ENCODE measurements at regions not wholly inside any gene's neighbourhood (a gene's known extent, or its start where the extent isn't known, plus 50 kb on each side); places are given as distances from the start of the nearest gene placed in this dataset.

- Histone ChIP-seq H3K27me3 (ENCODE audit: control insufficient read depth, insufficient read depth, low read length) (no peaks in the 10 kb centered on the region), H3K9me3 (ENCODE audit: control insufficient read depth, insufficient read depth, low read depth, low read length) (no peaks in the 10 kb centered on the region), H3K36me3 (ENCODE audit: control insufficient read depth, insufficient read depth, low read length) (no peaks in the 10 kb centered on the region), H3K27ac (ENCODE audit: low read length) (no peak overlapping the region), H3K4me1 (ENCODE audit: control insufficient read depth, insufficient read depth, low read length) (peaks cover 3% of the 10 kb centered on the region; the same call in 1 of the 2 replicates), H3K4me3 (ENCODE audit: low read depth in 2 of 2, low read length in 2 of 2) (no peak overlapping the region)
- no TSS peak for BruUV-seq (replicated peaks)
- ChIA-PET POLR2A (no interaction called here), CTCF (no interaction called here)
- ATAC-seq (no peak), DNase-seq (ENCODE audit: low read depth, low spot score) (no peak)
- intact Hi-C loops (cut with micrococcal nuclease; ENCODE audit: unreplicated experiment), result no loop called here
- in situ Hi-C loops (cut with HindIII; ENCODE audit: low pct_unique_long_range_greater_than_20kb, low sequenced_read_pairs), result no loop called here
- TF ChIP-seq POLR2AphosphoS5 (IDR thresholded peaks at IDR 0.05; ENCODE audit: low read depth, low read length), result no peak
- TF ChIP-seq TCF7L2 (IDR thresholded peaks at IDR 0.05; ENCODE audit: low read depth, low read length), result no peak
- TF ChIP-seq REST (IDR thresholded peaks at IDR 0.05; ENCODE audit: insufficient read depth in 1 of 2, low read depth in 2 of 2, low read length in 1 of 2), result no peak
- TF ChIP-seq SIN3A (IDR thresholded peaks at IDR 0.05; ENCODE audit: borderline replicate concordance, insufficient read depth, low read depth, low read length), result no peak
- TF ChIP-seq CTCF (IDR thresholded peaks at IDR 0.05), result no peak
Observed at GRCh38 chr5:96297290-96297689, 135.8 kb downstream of the PCSK1 start.

- no peaks in the 10 kb centered on the region for H3K9me3 ChIP-seq (ENCODE audit: control insufficient read depth, insufficient read depth, low read depth, low read length)
- no peaks in the 10 kb centered on the region for H3K36me3 ChIP-seq (ENCODE audit: control insufficient read depth, insufficient read depth, low read length)
- peaks cover 3% of the 10 kb centered on the region; the same call in 1 of the 2 replicates for H3K4me1 ChIP-seq (ENCODE audit: control insufficient read depth, insufficient read depth, low read length)
- DNase-seq (ENCODE audit: low read depth, low spot score), result no peak
- no peak overlapping the region for H3K27ac ChIP-seq (ENCODE audit: low read length)
- H3K4me3 ChIP-seq (ENCODE audit: low read depth in 2 of 2, low read length in 2 of 2), result no peak overlapping the region
- CTCF ChIA-PET, result no interaction called here
- in situ Hi-C loops (cut with HindIII; ENCODE audit: low pct_unique_long_range_greater_than_20kb, low sequenced_read_pairs) (no loop called here), intact Hi-C loops (cut with micrococcal nuclease; ENCODE audit: unreplicated experiment) (no loop called here)
- BruUV-seq (replicated peaks), result no TSS peak
- POLR2A ChIA-PET, result no interaction called here
- H3K27me3 ChIP-seq (ENCODE audit: control insufficient read depth, insufficient read depth, low read length), result no peaks in the 10 kb centered on the region
- ATAC-seq, result no peak
- TF ChIP-seq REST (IDR thresholded peaks at IDR 0.05; ENCODE audit: insufficient read depth in 1 of 2, low read depth in 2 of 2, low read length in 1 of 2) (no peak), CTCF (IDR thresholded peaks at IDR 0.05) (no peak), POLR2AphosphoS5 (IDR thresholded peaks at IDR 0.05; ENCODE audit: low read depth, low read length) (no peak), TCF7L2 (IDR thresholded peaks at IDR 0.05; ENCODE audit: low read depth, low read length) (no peak), SIN3A (IDR thresholded peaks at IDR 0.05; ENCODE audit: borderline replicate concordance, insufficient read depth, low read depth, low read length) (no peak)
Observed at GRCh38 chr5:96294884-96295202, 138.2 kb downstream of the PCSK1 start.
